Activated T-cell treated with anti-CD3 and anti-CD28 coated beads for 24 hours (primary cell): ENCODE measurements at regions not wholly inside any gene's neighbourhood (a gene's known extent, or its start where the extent isn't known, plus 50 kb on each side); places are given as distances from the start of the nearest gene placed in this dataset.

Source experiments
- DNase-seq: peaks from one replicate; pipeline ENCODE4 v3.0.0-alpha.2; 2020; ENCODE audit warnings: low read depth

DNA sequence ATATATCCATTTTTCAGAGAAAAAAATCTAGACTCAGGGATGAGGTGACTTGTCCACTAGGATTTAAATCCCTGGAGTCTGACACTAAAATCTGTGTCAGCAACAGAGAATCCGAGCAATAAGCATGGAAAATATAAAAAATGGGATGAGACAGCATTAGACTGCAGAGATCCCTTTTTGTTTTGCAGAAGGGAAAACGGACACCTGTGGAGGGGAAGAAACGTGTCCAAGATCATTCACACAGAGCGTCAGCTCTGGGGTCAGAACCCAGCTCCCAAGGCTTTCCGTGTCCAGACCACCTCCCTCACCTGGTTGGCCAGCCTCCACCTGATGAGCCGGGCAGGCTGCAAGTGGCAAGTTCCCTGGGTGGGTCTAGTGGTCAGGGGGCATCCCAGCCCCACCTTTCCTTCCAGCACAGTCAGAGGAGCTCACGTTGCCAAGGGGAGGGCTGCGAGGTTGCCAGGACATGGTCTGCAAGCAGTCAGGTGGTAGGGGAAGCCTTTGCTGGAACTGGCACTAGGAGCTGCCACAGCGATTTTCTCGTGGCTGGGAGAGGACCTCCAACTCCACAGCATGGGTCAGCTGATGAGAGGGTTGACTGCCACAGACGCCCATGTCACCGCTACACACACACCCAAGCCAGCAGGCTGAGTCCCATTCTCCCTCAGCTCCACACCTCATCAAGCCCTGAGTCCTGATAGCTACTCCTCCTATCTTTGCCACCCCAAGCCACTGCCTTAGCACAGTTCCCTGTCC, 65.9 kb upstream of the CPLX2 start:
- no peak for DNase-seq

DNA sequence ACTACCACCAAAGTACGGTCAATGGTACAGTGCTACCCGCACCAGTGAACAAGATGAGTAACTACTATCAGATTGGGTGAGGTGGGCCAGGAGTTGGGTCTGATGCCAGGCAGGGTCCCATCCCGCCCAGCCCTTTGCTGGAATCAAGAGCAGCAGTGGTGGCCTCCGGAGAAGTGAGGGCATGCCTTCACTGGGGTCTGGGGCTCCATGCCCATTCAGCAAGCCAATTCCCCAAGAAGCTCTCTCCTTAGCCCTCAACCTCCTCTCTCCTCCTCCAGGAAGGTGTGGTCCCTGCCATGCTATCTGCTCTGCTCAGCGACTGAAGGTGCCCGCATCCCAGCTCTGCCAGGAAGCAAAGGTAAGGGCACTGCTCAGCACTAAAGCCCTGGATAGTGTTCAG, 62.7 kb upstream of the CPLX2 start:
- no peak for DNase-seq

DNA sequence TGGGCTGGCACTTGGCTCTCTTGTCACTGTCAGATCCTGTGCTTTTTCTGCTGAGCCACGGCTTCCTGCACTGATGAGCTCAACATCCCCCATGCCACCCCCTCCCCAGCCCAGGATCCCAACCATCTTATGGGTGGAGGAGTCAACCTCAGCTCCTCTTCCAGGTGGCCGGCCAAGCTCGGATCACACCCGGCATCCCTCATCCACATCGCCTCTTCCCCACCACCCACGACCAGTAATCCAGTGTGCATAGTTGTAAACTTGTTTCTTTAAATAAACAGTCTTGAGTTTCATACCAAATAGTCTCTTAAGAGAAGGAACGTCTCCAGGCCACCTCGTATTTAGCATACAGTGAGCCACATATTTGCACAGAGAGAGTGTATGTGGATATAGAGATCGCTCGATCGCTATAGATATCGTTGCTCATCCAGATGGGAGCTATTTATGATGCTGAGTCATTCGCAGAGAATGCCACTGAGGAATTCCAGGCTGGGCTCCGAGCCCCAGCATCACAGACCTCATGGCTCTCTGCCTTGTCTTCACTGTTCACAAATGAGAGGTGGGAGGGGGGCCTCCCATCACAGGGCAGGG, 61.8 kb upstream of the CPLX2 start:
- DNase-seq, result no peak

DNA sequence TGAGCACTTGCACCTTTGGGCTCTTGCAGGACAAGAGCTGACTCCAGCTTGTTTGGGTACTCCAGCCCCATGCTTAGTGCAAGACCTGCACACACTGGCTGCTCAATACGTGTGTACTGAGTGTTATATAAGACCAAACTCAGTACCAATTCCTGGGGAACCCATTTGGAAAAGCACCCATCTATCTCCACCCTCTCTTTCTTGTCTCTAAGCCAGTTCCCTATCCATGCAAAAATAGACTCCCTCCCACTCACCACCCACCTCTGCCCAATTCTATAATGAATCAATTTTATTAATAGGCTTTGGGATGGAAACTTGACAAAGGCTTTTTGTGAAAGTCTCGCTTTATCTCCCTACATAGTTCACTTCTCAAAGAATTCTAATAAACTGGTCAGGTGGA, 60.9 kb upstream of the CPLX2 start:
- no peak for DNase-seq

DNA sequence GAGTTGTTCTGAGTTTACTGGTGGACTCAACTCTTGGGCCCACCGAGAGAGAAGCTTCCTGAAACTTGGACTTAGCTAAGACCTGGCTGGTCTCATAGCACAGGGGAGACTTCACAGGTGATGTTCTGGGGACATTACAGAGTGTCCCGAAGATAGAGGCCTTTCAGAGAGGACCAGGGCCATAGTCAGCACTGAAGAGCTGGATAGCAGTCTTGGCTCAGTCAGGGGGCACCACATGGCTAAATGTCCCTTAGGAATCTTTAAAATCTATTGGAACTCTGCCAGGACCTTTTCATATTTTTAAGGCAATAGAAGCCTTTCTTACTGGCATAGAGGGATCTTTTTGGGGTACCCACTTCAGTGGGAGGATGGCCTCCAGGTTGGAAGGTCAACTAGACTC, 59.8 kb upstream of the CPLX2 start:
- DNase-seq, result no peak

DNA sequence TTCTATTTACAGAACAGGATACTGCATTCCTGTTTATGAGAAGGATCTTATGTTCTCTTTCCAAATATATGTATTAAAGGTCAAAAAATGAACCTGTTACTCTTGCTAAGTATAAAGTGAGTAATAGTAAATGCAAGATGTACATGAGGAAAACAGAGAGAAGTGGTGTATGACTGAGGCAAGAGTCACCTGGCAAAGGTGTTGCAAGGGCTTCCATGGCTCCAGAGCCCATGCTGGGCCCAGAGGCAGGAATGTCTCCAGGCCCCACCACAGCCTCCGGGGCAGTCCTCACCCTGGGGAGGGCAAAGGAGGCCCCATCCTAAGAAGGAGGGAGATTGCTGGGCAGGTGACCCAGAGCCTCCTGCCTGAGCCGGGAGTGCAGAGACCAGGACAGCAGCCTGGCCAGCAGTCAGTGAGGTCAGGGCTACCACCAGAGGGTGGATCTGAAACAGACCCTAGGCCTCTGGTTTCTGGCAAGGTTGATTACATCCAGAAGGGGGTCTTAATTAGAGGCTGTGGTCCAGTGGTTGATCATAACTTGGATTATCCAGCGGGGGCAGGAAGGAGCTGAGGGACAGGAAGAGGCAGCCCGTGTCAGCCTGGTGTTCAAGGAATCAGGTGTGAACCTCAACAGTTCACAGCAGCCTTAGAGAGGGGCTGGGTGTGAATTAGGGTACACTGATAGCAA, 57.3 kb upstream of the CPLX2 start:
- no peak for DNase-seq

DNA sequence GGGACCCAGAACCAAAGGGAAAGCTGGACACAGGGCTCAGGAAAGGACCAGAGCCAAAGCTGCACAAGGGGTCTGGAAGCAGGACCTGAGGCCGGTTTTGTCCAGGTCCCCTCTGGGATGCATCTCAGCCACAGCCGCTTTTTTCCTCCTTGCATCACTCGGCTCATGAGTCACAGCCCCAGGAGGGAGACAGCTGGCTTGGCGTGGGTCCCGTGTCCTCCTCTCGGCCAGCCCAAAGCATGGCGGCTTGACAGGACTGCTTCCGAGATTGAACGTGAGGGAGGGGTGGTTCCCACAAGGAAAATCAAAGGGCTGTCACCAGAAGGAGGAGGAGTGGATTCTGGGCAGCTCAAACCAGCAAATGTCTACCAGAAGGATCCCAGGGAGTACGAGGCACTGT, 56.7 kb upstream of the CPLX2 start:
- DNase-seq, result no peak

DNA sequence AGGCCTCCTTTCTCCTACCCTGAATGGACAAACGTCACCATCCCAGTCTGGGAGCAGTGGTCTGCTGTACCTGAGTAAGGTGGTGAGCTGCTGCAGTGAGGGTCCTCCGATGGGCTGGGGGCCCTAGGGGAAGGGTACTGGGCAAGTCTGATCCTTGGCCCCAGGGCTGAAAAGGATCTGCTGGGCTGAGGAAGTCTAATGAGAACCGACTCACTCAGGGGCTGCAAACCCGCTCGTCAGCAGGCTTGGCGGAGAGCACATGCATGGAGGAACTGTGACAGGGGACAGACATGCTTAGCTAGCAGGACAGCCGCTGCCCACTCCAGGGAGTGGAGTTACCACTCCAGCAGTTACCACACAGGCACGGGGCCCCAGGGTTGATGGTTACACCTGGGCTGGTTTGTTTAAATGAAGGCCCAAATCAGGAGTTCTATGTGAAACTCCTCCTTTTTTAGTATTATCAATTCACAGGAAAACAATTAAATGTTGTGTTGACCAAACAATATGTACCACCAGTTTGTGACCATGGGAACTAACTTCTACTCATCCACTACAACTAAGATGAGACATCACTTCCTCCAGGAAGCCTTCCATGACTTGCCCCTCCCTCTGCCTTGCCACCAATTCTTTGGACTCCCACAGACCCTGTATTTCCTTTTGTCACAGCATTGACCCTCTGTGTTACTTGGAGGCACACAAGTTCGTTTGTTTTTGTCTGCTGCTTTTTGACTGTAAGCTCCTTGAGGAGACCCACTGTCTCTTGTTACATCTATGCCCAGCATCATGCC, 56.1 kb upstream of the CPLX2 start:
- DNase-seq, result no peak

DNA sequence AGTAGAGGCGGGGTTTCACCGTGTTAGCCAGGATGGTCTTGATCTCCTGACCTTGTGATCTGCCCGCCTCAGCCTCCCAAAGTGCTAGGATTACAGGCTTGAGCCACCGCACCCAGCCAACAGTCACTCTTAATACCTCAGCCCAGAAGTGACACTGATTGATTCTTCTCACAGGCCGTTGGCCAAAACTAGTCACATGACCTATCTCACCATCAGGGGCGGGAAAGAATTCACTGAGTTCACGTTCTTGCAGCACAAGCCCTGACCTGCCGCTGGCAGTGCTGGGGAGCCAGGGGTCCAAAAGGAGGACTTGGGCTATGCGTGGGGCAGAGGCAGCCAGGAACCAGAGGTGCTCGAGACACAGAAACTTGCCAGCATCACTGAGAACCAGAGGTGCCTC, 55.0 kb upstream of the CPLX2 start:
- DNase-seq, result no peak

DNA sequence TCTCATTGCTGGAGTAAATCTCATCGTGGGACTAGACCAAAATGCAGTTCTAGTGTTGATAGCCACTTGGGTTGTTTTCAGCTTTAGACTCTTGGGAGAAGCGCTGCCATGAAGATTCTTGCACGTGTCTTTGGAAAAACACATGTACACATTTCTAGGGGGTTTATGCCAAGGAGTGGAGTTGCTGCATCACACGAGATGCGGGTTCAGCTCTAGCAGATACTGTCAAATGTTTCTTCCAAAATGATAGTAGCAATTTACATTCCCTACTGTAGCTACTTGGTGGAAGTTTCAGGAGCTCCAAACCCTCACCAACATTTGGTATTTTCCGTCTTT, 52.3 kb upstream of the CPLX2 start:
- no peak for DNase-seq

DNA sequence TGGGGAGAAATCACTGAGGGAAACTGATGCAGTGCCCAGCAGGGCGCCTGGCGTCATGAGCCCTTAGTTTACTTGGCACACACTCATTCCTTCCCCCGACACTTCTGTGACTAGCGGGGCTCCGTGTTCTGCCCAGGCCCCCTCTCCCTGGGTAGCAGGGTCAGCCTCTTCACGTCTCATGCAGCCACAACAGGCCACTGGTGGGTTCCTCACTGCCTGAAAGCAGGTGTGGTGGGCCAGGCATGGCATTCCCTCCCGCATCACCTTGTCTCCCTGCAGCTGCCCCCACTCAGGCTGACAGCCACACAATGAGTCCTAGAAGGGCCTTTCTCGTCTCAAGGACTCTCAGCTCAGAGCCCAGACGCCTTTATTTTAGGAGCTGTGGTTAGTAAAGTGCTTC, 51.1 kb upstream of the CPLX2 start:
- no peak for DNase-seq
